GM23338 (cell line): ENCODE measurements at regions not wholly inside any gene's neighbourhood (a gene's known extent, or its start where the extent isn't known, plus 50 kb on each side); places are given as distances from the start of the nearest gene placed in this dataset.
A peak's percentile ranks its signal among the peaks of the same experiment; 100 is the strongest.

Experiments used
- ATAC-seq: fragments of 200-7000 bp; cut with Tn5 transposase; 3 replicates; pipeline ENCODE4 v1.9.1; 2020
- DNase-seq: peaks from one replicate; pipeline ENCODE4 v3.0.0-alpha.2; 2015; ENCODE audit warnings: low spot score
- H2AFZ ChIP-seq: fragments of 200-600 bp; sonication (generic); 2 replicates; pipeline ENCODE4 v1.8.0; 2016; ENCODE audit warnings: antibody characterized with exemption, mild to moderate bottlenecking, moderate library complexity
- H3F3A ChIP-seq: fragments of 200-600 bp; sonication (generic); replicated peaks from 2 replicates; pipeline ENCODE4 v1.8.0; 2017; ENCODE audit warnings: antibody characterized with exemption, mixed run types, low read depth
- H3K27ac ChIP-seq: fragments of 200-600 bp; sonication (generic); 2 replicates; pipeline ENCODE4 v1.6.1; 2016; ENCODE audit warnings: low read depth
- H3K27me3 ChIP-seq: fragments of 200-600 bp; sonication (generic); 2 replicates; pipeline ENCODE4 v1.8.0; 2016; ENCODE audit warnings: mild to moderate bottlenecking, mixed run types, moderate library complexity; ENCODE audit not compliant: insufficient read depth
- H3K36me3 ChIP-seq: fragments of 200-600 bp; sonication (generic); 2 replicates; pipeline ENCODE4 v1.8.0; 2016; ENCODE audit warnings: mild to moderate bottlenecking; ENCODE audit not compliant: insufficient read depth
- H3K4me1 ChIP-seq: fragments of 200-600 bp; sonication (generic); 2 replicates; pipeline ENCODE4 v1.8.0; 2016; ENCODE audit warnings: mild to moderate bottlenecking, moderate library complexity; ENCODE audit not compliant: insufficient read depth
- H3K4me2 ChIP-seq: fragments of 200-600 bp; sonication (generic); 2 replicates; pipeline ENCODE4 v1.7.1; 2017; ENCODE audit warnings: mixed run types
- H3K4me3 ChIP-seq: fragments of 200-600 bp; sonication (generic); 2 replicates; pipeline ENCODE4 v1.6.1; 2016; ENCODE audit warnings: mixed run types
- H3K79me2 ChIP-seq: fragments of 200-600 bp; sonication (generic); replicated peaks from 2 replicates; pipeline ENCODE4 v1.8.0; 2017; ENCODE audit warnings: mild to moderate bottlenecking; ENCODE audit not compliant: insufficient read depth
- H3K9me2 ChIP-seq: fragments of 200-600 bp; sonication (generic); 2 replicates; pipeline ENCODE4 v1.8.0; 2017; ENCODE audit not compliant: insufficient read depth
- H4K20me1 ChIP-seq: fragments of 200-600 bp; sonication (generic); replicated peaks from 2 replicates; pipeline ENCODE4 v1.8.0; 2017; ENCODE audit warnings: mild to moderate bottlenecking; ENCODE audit not compliant: insufficient read depth
- H3K27ac Mint-ChIP-seq: 2 replicates; pipeline ENCODE4 v1.8.0; 2020; ENCODE audit warnings: inconsistent platforms, mild to moderate bottlenecking, moderate library complexity, mixed read lengths
- H3K27me3 Mint-ChIP-seq: 3 replicates; pipeline ENCODE4 v1.8.0; 2022; ENCODE audit warnings: low read depth, mild to moderate bottlenecking, moderate library complexity, mixed read lengths, inconsistent platforms; ENCODE audit not compliant: insufficient read depth, poor library complexity
- H3K36me3 Mint-ChIP-seq: 3 replicates; pipeline ENCODE4 v1.8.0; 2021; ENCODE audit warnings: low read depth, mild to moderate bottlenecking, inconsistent platforms, moderate library complexity, mixed read lengths
- H3K4me1 Mint-ChIP-seq: 3 replicates; pipeline ENCODE4 v1.8.0; 2020; ENCODE audit warnings: mild to moderate bottlenecking, inconsistent platforms, mixed read lengths
- H3K4me3 Mint-ChIP-seq: 3 replicates; pipeline ENCODE4 v1.8.0; 2021; ENCODE audit warnings: moderate library complexity, mild to moderate bottlenecking, inconsistent platforms, mixed read lengths
- H3K9me3 Mint-ChIP-seq: 3 replicates; pipeline ENCODE4 v1.8.0; 2020; ENCODE audit warnings: moderate library complexity, mild to moderate bottlenecking, inconsistent platforms, mixed read lengths
- CTCF ChIP-seq, 2 experiments: fragments of 200-600 bp in 1 of 2; sonication (generic) in 1 of 2; conservative IDR thresholded peaks; 2 replicates each; pipeline versions ENCODE4 v1.5.1 to v1.6.1; 2016 to 2017; ENCODE audit warnings: antibody characterized with exemption in 2 of 2, low read depth in 2 of 2, mild to moderate bottlenecking in 2 of 2, moderate library complexity in 1 of 2
- ETS1 ChIP-seq: IDR thresholded peaks from 2 replicates; pipeline ENCODE4 v1.6.1; 2016; ENCODE audit warnings: antibody characterized with exemption
- EZH2phosphoT487 ChIP-seq: fragments of 200-600 bp; sonication (generic); IDR thresholded peaks from one replicate; pipeline ENCODE4 v1.8.1; 2018; ENCODE audit warnings: antibody characterized with exemption; ENCODE audit not compliant: unreplicated experiment
- NANOG ChIP-seq: IDR thresholded peaks from 2 replicates; pipeline ENCODE4 v1.6.1; 2016; ENCODE audit warnings: antibody characterized with exemption, borderline replicate concordance
- REST ChIP-seq: IDR thresholded peaks from one replicate; pipeline ENCODE4 v1.6.1; 2018; ENCODE audit warnings: antibody characterized with exemption; ENCODE audit not compliant: unreplicated experiment
- TF ChIP-seq, protein P1 (sequence below): fragments of 250-450 bp; sonication (Bioruptor Pico); IDR thresholded peaks from 2 replicates; pipeline ENCODE4 v1.5.0; 2020; ENCODE audit warnings: mild to moderate bottlenecking, moderate library complexity

GRCh38 chr4:100289530-100289888, 99.2 kb upstream of the DDIT4L start:
- ATAC-seq (no peak), DNase-seq (peak; percentile 45)
- Histone ChIP-seq H4K20me1 (no peaks in the 10 kb centered on the region), H3K9me2 (peaks cover 26% of the 10 kb centered on the region), H3K4me2 (peak overlapping the region; percentile 44), H2AFZ (no peak overlapping the region), H3K27ac (no peak overlapping the region), H3F3A (no peaks in the 10 kb centered on the region), H3K4me1 (peaks cover 35% of the 10 kb centered on the region), H3K27me3 (no peaks in the 10 kb centered on the region), H3K79me2 (no peaks in the 10 kb centered on the region), H3K36me3 (no peaks in the 10 kb centered on the region), H3K4me3 (no peak overlapping the region)
- Mint-ChIP-seq H3K36me3 (no peaks in the 10 kb centered on the region), H3K27ac (peak overlapping the region; percentile 20; the same call in 1 of the 2 replicates), H3K27me3 (no peaks in the 10 kb centered on the region), H3K4me3 (no peak overlapping the region), H3K9me3 (no peaks in the 10 kb centered on the region), H3K4me1 (peaks cover 38% of the 10 kb centered on the region)
- TF ChIP-seq NANOG (no peak), EZH2phosphoT487 (no peak), REST (no peak), ETS1 (no peak), CTCF (conservative IDR thresholded peaks at IDR 0.05; ENCODE audit: low read depth in 2 of 2) (no peak)
- TF ChIP-seq, protein P1, sequence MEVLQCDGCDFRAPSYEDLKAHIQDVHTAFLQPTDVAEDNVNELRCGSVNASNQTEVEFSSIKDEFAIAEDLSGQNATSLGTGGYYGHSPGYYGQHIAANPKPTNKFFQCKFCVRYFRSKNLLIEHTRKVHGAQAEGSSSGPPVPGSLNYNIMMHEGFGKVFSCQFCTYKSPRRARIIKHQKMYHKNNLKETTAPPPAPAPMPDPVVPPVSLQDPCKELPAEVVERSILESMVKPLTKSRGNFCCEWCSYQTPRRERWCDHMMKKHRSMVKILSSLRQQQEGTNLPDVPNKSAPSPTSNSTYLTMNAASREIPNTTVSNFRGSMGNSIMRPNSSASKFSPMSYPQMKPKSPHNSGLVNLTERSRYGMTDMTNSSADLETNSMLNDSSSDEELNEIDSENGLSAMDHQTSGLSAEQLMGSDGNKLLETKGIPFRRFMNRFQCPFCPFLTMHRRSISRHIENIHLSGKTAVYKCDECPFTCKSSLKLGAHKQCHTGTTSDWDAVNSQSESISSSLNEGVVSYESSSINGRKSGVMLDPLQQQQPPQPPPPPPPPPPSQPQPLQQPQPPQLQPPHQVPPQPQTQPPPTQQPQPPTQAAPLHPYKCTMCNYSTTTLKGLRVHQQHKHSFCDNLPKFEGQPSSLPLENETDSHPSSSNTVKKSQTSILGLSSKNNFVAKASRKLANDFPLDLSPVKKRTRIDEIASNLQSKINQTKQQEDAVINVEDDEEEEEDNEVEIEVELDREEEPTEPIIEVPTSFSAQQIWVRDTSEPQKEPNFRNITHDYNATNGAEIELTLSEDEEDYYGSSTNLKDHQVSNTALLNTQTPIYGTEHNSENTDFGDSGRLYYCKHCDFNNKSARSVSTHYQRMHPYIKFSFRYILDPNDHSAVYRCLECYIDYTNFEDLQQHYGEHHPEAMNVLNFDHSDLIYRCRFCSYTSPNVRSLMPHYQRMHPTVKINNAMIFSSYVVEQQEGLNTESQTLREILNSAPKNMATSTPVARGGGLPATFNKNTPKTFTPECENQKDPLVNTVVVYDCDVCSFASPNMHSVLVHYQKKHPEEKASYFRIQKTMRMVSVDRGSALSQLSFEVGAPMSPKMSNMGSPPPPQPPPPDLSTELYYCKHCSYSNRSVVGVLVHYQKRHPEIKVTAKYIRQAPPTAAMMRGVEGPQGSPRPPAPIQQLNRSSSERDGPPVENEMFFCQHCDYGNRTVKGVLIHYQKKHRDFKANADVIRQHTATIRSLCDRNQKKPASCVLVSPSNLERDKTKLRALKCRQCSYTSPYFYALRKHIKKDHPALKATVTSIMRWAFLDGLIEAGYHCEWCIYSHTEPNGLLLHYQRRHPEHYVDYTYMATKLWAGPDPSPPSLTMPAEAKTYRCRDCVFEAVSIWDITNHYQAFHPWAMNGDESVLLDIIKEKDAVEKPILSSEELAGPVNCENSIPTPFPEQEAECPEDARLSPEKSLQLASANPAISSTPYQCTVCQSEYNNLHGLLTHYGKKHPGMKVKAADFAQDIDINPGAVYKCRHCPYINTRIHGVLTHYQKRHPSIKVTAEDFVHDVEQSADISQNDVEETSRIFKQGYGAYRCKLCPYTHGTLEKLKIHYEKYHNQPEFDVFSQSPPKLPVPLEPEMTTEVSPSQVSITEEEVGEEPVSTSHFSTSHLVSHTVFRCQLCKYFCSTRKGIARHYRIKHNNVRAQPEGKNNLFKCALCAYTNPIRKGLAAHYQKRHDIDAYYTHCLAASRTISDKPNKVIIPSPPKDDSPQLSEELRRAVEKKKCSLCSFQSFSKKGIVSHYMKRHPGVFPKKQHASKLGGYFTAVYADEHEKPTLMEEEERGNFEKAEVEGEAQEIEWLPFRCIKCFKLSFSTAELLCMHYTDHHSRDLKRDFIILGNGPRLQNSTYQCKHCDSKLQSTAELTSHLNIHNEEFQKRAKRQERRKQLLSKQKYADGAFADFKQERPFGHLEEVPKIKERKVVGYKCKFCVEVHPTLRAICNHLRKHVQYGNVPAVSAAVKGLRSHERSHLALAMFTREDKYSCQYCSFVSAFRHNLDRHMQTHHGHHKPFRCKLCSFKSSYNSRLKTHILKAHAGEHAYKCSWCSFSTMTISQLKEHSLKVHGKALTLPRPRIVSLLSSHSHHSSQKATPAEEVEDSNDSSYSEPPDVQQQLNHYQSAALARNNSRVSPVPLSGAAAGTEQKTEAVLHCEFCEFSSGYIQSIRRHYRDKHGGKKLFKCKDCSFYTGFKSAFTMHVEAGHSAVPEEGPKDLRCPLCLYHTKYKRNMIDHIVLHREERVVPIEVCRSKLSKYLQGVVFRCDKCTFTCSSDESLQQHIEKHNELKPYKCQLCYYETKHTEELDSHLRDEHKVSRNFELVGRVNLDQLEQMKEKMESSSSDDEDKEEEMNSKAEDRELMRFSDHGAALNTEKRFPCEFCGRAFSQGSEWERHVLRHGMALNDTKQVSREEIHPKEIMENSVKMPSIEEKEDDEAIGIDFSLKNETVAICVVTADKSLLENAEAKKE, result no peak
